ENCODE measurements at regions not wholly inside any gene's neighbourhood (a gene's known extent, or its start where the extent isn't known, plus 50 kb on each side); places are given as distances from the start of the nearest gene placed in this dataset.
"Not testable (repeated sequence)": the region's sequence is repeated elsewhere in the genome, so short reads cannot be mapped to it uniquely, and the experiment has no call there.

GRCh38 chr3:187795207-187795960, 50.1 kb upstream of the BCL6 start:
- intact Hi-C loops (cut with micrococcal nuclease), result no loop called here

- intact Hi-C loops (cut with micrococcal nuclease), result loop anchor here (1.0 kb wide), 1 partner anchor 8 kb away; no protein-coding TSS in a partner anchor
Observed at GRCh38 chr3:187798126-187798525, 52.9 kb upstream of the BCL6 start.

- intact Hi-C loops (cut with micrococcal nuclease), result loop anchor here (1.0 kb wide), 2 partner anchors 9 to 22 kb away; no protein-coding TSS in a partner anchor
Observed at GRCh38 chr3:187798531-187799530, 53.6 kb upstream of the BCL6 start.

GRCh38 chr3:187799942-187800641, 54.8 kb upstream of the BCL6 start:
- intact Hi-C loops (cut with micrococcal nuclease), result loop anchor here (1.0 to 5.0 kb wide), 11 partner anchors 23 to 1863 kb away; partner anchors contain the start of gene TRA2B

GRCh38 chr3:187801152-187801551, 55.9 kb upstream of the BCL6 start:
- intact Hi-C loops (cut with micrococcal nuclease), result loop anchor here (2.0 to 5.0 kb wide), 8 partner anchors 506 to 1864 kb away; partner anchors contain the start of gene TRA2B

GRCh38 chr3:187802203-187802927, 57.1 kb upstream of the BCL6 start:
- intact Hi-C loops (cut with micrococcal nuclease), result loop anchor here (2.0 to 5.0 kb wide), 9 partner anchors 258 to 1865 kb away; partner anchors contain the start of gene TRA2B

GRCh38 chr3:187802928-187803259, 57.6 kb upstream of the BCL6 start:
- intact Hi-C loops (cut with micrococcal nuclease), result loop anchor here (1.0 to 5.0 kb wide), 19 partner anchors 19 to 1866 kb away; partner anchors contain the start of genes BCL6, LPP and TRA2B

- intact Hi-C loops (cut with micrococcal nuclease), result loop anchor here (5.0 kb wide), 7 partner anchors 503 to 1867 kb away; partner anchors contain the start of gene TRA2B
Observed at GRCh38 chr3:187804120-187804744, 59.0 kb upstream of the BCL6 start.

GRCh38 chr3:187804745-187805121, 59.5 kb upstream of the BCL6 start:
- intact Hi-C loops (cut with micrococcal nuclease), result loop anchor here (5.0 kb wide), 7 partner anchors 503 to 1867 kb away; partner anchors contain the start of gene TRA2B

GRCh38 chr3:187805774-187806173, 60.5 kb upstream of the BCL6 start:
- intact Hi-C loops (cut with micrococcal nuclease), result no loop called here

- intact Hi-C loops (cut with micrococcal nuclease), result no loop called here
Observed at GRCh38 chr3:187807086-187807862, 62.0 kb upstream of the BCL6 start.

GRCh38 chr3:187808527-187808895, 63.2 kb upstream of the BCL6 start:
- intact Hi-C loops (cut with micrococcal nuclease), result no loop called here

- intact Hi-C loops (cut with micrococcal nuclease), result no loop called here
Observed at GRCh38 chr3:187809612-187809991, 64.3 kb upstream of the BCL6 start.

- intact Hi-C loops (cut with micrococcal nuclease), result no loop called here
Observed at GRCh38 chr3:187810021-187810446, 64.8 kb upstream of the BCL6 start.

- intact Hi-C loops (cut with micrococcal nuclease), result no loop called here
Observed at GRCh38 chr3:187811585-187812250, 66.5 kb upstream of the BCL6 start.

GRCh38 chr3:187812496-187812895, 67.2 kb upstream of the BCL6 start:
- intact Hi-C loops (cut with micrococcal nuclease), result no loop called here

- intact Hi-C loops (cut with micrococcal nuclease), result no loop called here
Observed at GRCh38 chr3:187813198-187813597, 67.9 kb upstream of the BCL6 start.

- intact Hi-C loops (cut with micrococcal nuclease), result not testable (repeated sequence)
Observed at GRCh38 chr3:187817766-187818165, 72.5 kb upstream of the BCL6 start.
